GM19397 (cell line): ENCODE measurements at regions not wholly inside any gene's neighbourhood (a gene's known extent, or its start where the extent isn't known, plus 50 kb on each side); places are given as distances from the start of the nearest gene placed in this dataset.
"Not testable (repeated sequence)": the region's sequence is repeated elsewhere in the genome, so short reads cannot be mapped to it uniquely, and the experiment has no call there.

ENCODE experiments used
- ATAC-seq: cut with Tn5 transposase; IDR thresholded peaks from one replicate; pipeline ENCODE4 v1.9.1; 2021; ENCODE audit warnings: mild to moderate bottlenecking, moderate library complexity; ENCODE audit not compliant: unreplicated experiment

DNA sequence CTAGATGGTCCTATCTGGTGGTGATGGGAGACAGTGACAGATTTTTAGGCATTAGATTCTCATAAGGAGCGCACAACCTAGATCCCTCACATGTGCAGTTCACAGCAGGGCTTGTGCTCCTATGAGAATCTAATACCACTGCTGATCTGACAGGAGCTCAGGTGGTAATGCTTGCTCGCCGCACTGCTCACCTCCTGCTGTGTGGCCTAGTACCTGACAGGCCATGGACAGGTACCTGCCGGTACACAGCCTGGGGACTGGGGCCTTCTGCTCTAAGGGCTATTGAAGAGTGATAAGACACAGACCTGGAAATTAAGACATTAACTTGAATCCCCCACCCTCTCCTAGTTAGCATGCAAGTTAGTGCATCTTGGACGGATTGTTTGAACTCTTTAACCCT, 64.4 kb downstream of the KLRB1 start:
- not testable (repeated sequence) for ATAC-seq

DNA sequence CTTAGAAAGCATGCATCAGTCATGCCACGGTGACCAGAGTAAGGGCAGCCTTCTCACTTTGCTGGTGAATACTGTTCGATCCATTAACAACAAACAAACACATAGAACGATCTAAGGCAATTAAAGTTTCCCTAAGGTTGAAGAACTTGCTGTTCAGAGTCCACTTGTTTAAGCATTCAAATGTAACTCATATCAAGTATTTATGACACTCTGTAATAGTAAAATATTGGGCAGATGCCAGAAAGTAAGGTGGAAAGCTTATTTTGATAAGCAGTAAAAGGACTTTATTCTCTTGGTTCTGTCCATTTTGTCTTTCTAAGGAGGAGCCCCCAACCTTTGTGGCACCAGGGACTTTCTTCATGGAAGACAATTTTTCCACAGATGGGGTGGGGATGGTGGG, 64.9 kb downstream of the KLRB1 start:
- ATAC-seq = not testable (repeated sequence)

DNA sequence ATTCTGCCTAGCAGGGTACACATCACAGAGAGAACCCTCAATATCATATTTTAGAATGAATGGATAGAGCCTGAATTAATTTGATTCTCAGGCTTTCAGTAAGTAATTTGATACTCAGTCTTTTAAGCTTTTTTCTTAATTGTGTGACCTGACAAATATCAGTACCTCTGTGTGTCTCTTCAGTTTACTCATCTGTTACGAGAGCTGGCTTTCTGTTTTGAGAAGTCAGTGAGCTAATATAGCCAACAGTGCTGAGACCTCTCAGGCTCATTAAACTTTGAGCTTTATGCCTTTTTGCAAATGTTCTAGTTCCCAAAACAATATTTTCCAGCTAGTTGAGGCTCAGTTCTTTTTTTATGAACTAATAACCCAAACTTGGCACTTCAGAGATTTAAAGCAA, 91.8 kb downstream of the KLRB1 start:
- not testable (repeated sequence) for ATAC-seq

DNA sequence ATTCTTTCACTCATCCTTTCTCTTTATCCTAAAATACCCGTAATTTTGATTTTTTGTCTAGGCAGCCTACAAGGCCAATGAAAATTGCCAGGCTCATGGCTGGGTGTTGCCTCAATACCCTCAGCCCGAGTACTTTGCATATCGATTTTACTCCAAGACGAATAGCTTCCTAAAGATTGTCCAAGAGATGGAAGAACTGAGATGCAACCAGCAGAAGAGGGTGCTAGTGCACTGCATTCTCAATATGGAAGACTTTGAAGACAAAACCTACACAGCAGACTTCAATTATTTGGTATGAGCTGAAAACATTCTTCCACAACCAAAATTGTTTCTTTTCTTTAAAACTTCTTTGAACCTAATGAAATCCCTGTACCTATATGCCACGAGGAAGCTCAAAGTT, 95.0 kb downstream of the KLRB1 start:
- ATAC-seq = not testable (repeated sequence)

DNA sequence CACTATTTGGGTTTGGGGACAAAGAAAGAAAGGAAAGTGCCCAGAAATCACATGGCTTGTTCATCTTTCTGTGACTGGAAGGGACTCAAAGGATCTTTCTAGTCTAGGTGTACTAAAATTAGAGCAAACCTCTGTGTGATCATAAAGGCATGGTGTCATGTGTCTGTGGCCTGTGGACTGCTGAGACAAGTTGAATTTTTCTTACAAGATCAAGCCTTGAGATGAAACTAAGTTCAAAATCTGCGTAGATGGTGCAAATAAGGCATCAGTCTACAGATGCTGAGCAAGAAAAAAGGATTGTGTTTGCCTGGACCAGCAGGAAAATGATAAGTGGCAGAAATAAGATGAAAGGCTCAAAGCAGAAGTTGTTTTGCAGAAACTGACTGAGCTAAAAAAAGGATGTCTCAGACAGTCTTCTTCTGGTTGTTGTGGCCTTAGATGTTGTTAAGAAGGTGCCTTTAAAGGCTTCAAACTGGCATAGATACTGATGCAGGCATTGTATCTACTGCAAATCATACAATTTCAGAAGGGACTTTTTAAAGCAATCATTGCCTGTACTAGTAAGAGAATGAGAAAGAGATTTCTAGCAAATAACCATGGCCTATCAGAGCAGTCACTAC, 97.2 kb downstream of the KLRB1 start:
- not testable (repeated sequence) for ATAC-seq

DNA sequence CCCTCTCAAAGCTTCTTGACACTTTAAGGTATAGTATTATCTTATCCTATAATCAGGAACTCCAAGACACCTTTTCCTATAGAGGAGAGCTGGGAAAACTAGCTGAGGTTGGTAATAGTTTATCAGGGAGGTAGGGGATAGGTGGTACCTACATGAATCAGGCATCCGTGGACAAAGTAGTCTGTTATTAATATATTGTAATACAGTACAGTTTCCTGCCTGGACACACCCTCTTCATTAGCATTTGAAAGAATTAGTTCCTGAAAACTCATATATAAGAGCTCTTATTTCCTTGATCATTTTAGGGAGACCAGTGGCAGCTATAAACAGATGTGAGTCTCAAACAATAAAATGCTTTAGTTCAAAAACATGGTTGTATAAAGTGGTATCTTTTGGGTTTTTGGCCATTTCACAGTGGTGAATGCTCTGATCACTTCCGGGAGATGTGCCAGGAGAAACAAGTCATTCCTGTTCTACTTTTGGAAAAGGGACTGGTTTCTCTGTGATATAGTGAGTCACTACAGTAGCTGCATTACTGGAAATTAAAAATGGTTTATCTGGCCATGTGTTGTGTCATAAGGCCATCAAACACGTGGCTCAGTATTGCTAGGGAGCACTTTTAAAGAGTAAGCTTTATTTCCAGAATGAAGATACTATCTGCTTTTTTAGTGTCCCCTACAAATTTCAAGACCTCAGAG, 98.1 kb downstream of the KLRB1 start:
- ATAC-seq = no peak

GRCh38 chr12:9506746-9507145, 101.0 kb downstream of the KLRB1 start:
- no peak for ATAC-seq

DNA sequence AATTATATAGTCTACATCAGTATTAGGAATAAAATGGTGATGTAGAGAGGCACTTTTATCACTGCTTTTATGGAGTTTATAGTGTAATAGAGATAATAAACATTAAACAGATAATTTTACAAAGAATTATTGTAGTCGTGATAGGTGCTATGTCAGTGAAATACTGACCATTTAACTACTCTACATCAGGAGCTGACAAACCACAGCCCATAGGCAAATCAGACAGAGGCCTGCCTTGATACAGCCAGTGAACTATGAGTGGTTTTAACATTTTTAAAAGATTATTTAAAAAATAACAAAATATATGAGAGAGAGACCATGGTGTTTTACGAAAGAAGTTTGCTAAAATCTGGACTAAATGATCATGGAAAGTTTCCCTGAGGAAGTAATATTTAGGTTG, 104.3 kb downstream of the KLRB1 start:
- ATAC-seq = not testable (repeated sequence)

DNA sequence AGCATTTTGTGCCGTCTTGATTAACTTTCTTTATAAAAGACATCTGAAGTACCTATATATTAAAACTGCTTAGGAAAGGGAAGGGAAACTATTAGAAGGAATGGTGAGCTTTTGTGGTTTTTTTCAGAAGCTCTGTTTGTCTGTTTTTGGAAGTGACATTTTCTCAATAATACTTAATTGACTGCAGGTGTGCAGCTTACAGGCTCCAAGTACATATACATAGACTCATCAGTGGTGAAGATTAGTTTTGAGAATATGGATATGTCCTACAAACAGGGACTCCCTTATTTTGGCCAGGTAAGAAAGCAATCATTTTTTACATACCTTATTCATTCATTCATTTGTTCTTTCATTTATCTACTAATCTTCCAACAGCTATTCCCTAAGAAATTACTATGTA, 104.9 kb downstream of the KLRB1 start:
- ATAC-seq = not testable (repeated sequence)

GRCh38 chr12:9493325-9493724, 114.4 kb downstream of the KLRB1 start:
- not testable (repeated sequence) for ATAC-seq

GRCh38 chr12:9481289-9481688, 126.4 kb downstream of the KLRB1 start:
- not testable (repeated sequence) for ATAC-seq

DNA sequence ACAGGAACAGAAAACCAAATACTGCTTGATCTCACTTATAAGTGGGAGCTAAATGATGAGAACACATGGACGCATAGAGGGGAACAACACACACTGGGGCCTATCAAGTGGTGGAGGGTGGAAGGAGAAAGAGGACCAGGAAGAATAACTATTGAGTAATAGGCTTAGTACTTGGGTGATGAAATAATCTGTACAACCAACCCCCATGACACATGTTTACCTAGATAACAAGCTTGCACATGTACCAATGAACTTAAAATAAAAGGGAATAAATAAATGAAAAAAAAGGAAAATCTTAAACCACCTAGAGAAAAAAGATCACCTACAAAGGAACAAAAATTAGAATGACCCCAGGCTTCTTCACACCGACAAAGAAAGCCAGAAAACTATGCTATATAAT, 133.5 kb downstream of the KLRB1 start:
- not testable (repeated sequence) for ATAC-seq

GRCh38 chr12:9473638-9474037, 134.1 kb downstream of the KLRB1 start:
- not testable (repeated sequence) for ATAC-seq

DNA sequence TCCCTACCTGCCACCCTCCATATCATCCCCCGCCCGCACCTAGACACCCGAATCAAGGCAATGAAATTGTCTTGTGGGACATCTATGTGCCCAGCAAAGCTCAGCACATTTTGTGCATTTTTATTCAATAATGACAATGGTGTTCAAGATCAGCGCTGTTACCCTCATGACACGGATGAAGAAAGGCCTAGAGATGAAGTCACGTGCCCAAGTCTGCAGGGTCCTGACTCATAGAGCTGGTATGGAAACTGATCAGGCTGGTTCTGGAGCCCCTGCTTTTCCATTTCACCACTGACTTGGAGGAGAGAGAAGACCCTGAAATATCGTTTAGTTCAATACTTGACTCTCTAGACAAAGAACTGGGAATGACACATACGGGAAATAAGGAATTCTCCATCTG, 136.2 kb downstream of the KLRB1 start:
- ATAC-seq = not testable (repeated sequence)

DNA sequence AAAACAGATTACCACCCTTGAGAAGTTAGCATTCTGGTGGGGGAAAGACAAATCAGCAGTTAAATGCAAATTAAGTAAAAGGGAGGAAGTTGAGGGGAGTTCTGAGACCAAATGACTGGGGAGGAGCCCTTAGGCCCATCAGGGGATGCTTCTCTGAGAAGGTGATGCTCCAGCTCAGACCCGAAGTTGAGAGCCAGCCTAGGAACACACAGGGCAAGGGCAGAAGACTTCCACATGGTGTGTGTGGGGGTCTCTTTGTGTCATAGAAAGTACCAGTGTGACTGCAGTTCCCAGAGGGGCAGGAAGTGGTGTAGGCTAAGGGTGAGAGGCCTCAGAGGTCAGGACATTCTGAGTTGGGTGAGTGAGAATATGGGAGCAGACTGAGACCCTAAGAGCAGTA, 137.3 kb downstream of the KLRB1 start:
- not testable (repeated sequence) for ATAC-seq

- ATAC-seq = not testable (repeated sequence)
These were observed 137.8 kb downstream of the KLRB1 start for GRCh38 chr12:9469956-9470355.

GRCh38 chr12:9469463-9469862, 138.3 kb downstream of the KLRB1 start:
- not testable (repeated sequence) for ATAC-seq

- not testable (repeated sequence) for ATAC-seq
These were observed 138.7 kb downstream of the KLRB1 start for GRCh38 chr12:9468998-9469397.

- not testable (repeated sequence) for ATAC-seq
These were observed 139.6 kb downstream of the KLRB1 start for GRCh38 chr12:9468144-9468543.

- ATAC-seq = no peak
These were observed 143.3 kb downstream of the KLRB1 start for GRCh38 chr12:9464408-9464807.

DNA sequence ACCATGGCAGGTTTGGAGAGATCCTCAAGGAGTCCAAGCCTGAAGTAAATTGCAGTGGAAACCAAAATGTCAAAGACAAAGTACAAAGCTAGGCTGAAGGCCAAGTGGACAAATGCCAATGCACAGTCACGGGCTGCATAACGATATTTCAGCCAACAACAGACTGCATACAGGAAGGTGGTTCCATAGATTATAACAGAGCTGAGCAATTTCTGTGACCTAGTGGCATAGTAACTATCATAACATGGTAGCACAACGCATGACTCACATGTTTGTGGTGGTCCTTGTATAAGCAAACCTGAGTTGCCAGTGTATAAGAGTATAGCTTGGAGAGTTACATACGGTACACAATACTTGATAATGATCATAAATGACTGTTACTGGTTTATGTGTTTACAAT, 152.2 kb downstream of the KLRB1 start:
- not testable (repeated sequence) for ATAC-seq

DNA sequence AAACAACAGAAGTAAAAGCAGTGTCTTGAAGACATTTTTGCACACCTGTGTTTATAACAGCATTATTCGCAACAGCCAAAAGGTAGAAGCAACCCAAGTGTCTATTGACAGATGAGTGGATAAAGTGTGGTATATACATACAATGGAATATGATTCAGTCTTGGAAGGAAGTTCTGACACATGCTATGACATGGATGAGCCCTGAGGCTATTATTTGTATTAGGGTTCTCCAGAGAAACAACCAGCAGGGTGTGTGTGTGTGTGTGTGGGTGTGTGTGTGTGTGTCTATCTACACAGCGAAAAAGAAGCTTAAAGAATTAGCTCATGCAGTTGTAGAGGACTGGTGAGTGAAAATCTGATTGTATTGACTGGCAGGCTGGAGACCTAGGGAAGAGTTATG, 153.7 kb downstream of the KLRB1 start:
- ATAC-seq = not testable (repeated sequence)
